ENCODE measurements at regions not wholly inside any gene's neighbourhood (a gene's known extent, or its start where the extent isn't known, plus 50 kb on each side); places are given as distances from the start of the nearest gene placed in this dataset.

GRCh38 chr11:70612459-70613141 is 214.3 kb downstream of the CTTN start:
- TF ChIP-seq, protein P1, sequence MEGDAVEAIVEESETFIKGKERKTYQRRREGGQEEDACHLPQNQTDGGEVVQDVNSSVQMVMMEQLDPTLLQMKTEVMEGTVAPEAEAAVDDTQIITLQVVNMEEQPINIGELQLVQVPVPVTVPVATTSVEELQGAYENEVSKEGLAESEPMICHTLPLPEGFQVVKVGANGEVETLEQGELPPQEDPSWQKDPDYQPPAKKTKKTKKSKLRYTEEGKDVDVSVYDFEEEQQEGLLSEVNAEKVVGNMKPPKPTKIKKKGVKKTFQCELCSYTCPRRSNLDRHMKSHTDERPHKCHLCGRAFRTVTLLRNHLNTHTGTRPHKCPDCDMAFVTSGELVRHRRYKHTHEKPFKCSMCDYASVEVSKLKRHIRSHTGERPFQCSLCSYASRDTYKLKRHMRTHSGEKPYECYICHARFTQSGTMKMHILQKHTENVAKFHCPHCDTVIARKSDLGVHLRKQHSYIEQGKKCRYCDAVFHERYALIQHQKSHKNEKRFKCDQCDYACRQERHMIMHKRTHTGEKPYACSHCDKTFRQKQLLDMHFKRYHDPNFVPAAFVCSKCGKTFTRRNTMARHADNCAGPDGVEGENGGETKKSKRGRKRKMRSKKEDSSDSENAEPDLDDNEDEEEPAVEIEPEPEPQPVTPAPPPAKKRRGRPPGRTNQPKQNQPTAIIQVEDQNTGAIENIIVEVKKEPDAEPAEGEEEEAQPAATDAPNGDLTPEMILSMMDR (IDR thresholded peaks at IDR 0.05; ENCODE audit: borderline replicate concordance, control extremely low read depth, extremely low read depth, insufficient read depth, missing control alignments) = no peak
- no peak for DNase-seq (ENCODE audit: low spot score)
- in situ Hi-C loops (cut with MboI; ENCODE audit: low sequenced_read_pairs, unreplicated experiment) = no loop called here

GRCh38 chr11:70614034-70614681 is 215.8 kb downstream of the CTTN start:
- in situ Hi-C loops (cut with MboI; ENCODE audit: low sequenced_read_pairs, unreplicated experiment) = no loop called here
- no peak for DNase-seq (ENCODE audit: low spot score)
- TF ChIP-seq, protein P1 (IDR thresholded peaks at IDR 0.05; ENCODE audit: borderline replicate concordance, control extremely low read depth, extremely low read depth, insufficient read depth, missing control alignments) = no peak

GRCh38 chr11:70615036-70615875 is 216.9 kb downstream of the CTTN start:
- DNase-seq (ENCODE audit: low spot score) = no peak
- TF ChIP-seq, protein P1 (IDR thresholded peaks at IDR 0.05; ENCODE audit: borderline replicate concordance, control extremely low read depth, extremely low read depth, insufficient read depth, missing control alignments) = no peak
- in situ Hi-C loops (cut with MboI; ENCODE audit: low sequenced_read_pairs, unreplicated experiment) = no loop called here

- TF ChIP-seq, protein P1 (IDR thresholded peaks at IDR 0.05; ENCODE audit: borderline replicate concordance, control extremely low read depth, extremely low read depth, insufficient read depth, missing control alignments) = no peak
- in situ Hi-C loops (cut with MboI; ENCODE audit: low sequenced_read_pairs, unreplicated experiment) = no loop called here
- no peak for DNase-seq (ENCODE audit: low spot score)
These were observed 218.0 kb downstream of the CTTN start for GRCh38 chr11:70616317-70616716.

DNA sequence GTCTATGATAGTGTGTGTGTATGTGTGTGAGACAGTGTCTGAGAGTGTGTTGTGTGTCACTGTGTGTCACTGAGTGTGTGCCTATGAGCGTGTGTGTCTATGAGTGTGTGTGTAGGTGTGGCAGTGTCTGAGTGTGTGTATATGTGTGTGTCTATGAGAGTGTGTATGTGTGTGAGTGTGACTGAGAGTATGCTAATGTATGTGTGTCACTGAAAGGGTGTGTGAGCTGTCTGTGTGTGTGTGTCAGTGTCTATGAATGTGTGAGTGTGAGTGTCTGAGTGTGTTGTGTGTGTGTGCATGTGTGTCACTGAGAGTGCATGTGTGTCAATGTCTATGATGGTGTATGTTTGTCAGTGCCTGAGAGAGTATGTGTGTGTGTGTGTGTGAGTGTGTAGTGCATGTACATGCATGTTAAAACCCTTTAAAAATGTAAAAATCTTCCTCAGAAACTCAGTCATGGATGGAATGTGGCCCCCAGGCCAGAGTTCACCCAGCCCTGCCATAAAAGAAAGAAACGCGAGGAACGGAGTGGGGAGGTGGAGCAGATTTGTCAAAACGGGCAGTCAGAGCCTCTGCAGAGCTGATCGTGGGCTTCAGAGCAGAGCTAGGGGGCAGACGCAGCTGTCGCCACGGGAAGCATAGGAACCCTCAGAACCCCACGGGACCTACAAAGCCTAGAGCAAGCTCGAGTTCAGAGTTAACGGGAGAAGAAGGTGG is 218.8 kb downstream of the CTTN start:
- DNase-seq (ENCODE audit: low spot score) = no peak
- in situ Hi-C loops (cut with MboI; ENCODE audit: low sequenced_read_pairs, unreplicated experiment) = no loop called here
- TF ChIP-seq, protein P1 (IDR thresholded peaks at IDR 0.05; ENCODE audit: borderline replicate concordance, control extremely low read depth, extremely low read depth, insufficient read depth, missing control alignments) = no peak
